ENCODE measurements at regions not wholly inside any gene's neighbourhood (a gene's known extent, or its start where the extent isn't known, plus 50 kb on each side); places are given as distances from the start of the nearest gene placed in this dataset.
"Not testable (repeated sequence)": the region's sequence is repeated elsewhere in the genome, so short reads cannot be mapped to it uniquely, and the experiment has no call there.

- no peak for DNase-seq (ENCODE audit: low spot score)
These were observed 305.1 kb downstream of the NPHP4 start for GRCh38 chr1:5686925-5687706.

- DNase-seq (ENCODE audit: low spot score): no peak
These were observed 306.0 kb downstream of the NPHP4 start for GRCh38 chr1:5686195-5686594.

DNA sequence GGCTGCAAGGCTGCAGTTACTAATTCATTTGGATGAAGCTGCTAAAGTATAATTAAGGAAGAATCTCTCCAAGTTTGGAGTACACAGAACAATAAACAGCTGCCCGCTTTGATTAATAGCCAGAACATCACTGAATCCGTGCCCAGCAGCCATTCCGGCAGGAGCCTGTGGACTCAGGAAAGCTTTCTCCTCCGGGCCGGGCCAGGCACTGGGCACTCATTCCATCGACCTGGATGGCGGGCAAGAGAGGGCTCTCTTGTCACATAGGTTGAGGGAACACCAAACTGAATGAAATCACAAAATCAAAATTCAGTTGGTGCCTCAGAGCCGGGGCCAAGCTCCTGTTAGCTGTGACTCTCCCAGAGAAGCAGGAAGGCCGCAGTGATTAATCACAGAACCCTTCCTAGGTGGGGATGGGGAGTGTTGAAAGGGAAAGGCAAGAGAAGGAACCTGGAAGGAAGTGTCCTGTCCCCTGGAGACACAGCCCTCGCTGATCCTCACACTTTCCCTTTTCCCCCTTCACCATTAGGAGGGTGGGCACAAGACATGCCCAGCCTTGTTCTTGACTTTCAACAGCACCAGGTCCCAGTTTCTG, 306.7 kb downstream of the NPHP4 start:
- DNase-seq (ENCODE audit: low spot score): no peak

DNA sequence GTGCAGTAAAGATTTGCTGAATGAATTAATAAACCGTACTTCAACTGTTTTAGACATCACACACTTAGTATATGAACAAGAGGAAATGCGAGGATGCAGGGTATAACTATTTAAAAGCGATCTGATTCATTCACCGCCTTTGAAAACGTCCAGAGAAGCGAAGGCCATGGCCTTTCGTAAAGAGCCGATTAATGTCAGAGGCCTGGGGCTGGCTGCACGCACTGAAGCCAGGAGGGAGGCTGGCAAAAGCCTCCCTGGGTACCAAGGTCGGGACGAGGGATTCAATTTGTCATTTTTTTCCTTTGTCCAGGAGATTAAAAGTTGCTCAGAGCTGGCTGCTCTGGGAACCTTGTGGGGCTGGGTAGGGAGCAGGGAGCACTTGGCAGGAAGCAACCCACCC, 307.4 kb downstream of the NPHP4 start:
- DNase-seq (ENCODE audit: low spot score): no peak

- DNase-seq (ENCODE audit: low spot score): no peak
These were observed 308.8 kb downstream of the NPHP4 start for GRCh38 chr1:5683446-5683845.

- DNase-seq (ENCODE audit: low spot score): no peak
These were observed 309.5 kb downstream of the NPHP4 start for GRCh38 chr1:5682626-5683225.

GRCh38 chr1:5681654-5682053, 310.6 kb downstream of the NPHP4 start:
- no peak for DNase-seq (ENCODE audit: low spot score)

GRCh38 chr1:5680600-5680999, 311.6 kb downstream of the NPHP4 start:
- no peak for DNase-seq (ENCODE audit: low spot score)

DNA sequence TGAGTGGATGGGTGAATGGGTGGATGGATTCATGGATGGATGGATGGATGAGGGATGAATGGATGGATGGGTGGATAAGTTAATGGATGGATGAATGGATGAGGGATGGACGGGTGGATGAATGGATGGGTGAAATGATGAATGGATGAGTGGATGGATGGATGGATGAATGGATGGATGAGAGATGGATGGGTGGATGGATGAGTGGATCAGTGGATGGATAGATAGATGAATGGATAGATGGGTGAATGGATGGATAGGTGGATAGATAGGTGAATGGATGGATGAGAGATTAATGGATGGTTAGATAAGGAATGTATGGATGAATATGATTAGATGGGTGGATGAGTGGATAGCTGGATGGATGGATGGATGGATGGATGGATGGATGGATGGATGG, 313.5 kb downstream of the NPHP4 start:
- no peak for DNase-seq (ENCODE audit: low spot score)

- DNase-seq (ENCODE audit: low spot score): not testable (repeated sequence)
These were observed 319.9 kb downstream of the NPHP4 start for GRCh38 chr1:5672355-5672754.

DNA sequence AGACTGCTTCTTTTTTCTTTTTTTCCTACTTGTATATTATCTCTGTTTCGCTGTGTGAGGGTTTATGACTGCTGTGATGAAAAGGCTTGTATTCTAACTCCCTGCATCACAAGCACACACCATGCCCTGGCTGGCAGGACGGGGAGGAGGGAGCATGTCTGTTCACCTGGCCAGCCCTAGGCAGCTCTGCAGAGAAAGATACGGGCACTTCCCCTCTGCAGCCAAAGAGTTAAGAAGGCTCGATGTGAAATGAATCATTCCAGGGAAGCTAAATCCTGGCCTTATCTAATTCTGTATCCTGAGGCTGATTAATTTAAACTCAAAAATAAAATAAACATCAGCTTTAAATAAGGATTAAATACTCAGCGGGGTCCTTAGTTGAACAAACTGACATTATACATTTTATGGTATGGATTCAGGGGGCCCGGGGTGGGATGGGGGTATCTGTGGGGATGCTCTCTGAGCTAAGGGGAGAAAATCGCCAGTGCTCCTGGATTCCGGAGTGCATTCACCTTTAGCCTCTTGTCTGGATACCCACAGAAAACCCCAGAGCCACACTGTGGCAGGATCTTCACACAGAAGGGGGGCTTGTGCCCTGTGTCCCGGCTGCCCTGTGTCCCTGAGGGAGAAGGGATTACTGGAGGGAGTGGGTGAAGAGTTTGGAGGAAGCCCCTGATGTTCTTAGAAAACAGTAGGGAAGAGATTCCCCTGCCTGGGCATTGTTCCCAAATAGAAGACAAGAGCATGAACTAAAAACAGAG, 321.5 kb downstream of the NPHP4 start:
- no peak for DNase-seq (ENCODE audit: low spot score)

- no peak for DNase-seq (ENCODE audit: low spot score)
These were observed 324.5 kb downstream of the NPHP4 start for GRCh38 chr1:5667513-5668325.

GRCh38 chr1:5664906-5665875, 327.0 kb downstream of the NPHP4 start:
- no peak for DNase-seq (ENCODE audit: low spot score)

DNA sequence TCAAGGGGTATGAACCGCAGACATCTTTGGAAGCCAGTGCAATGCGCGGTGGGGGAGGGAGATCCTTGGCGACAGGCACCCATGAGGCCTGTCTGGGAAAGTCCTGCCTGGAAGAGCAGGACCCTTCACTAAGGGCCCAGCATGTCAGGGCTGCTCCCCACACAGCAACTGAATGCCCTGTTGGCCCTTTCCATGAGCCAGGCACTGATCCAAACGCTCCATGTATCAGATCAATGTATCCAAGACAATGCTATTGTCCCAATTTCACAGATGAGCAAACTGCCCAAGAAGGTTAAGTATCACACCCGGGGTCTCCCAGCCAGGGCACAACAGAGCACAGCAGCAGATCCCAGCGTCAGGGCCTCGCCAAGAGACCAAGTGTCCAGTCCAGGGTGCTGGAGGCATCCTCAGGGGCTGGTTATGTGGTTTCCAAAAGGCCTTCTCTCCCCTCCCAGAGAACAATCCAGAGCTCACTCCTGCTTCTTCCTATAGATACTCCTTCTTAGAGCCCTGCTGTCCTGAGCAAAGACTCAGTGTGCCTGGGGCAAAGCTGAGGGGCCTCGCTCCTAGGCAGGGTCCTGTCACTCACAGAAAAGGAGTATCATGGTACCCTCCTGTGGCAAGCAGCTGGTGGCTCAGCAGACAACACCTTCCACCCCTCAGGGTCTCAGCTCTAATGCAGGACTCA, 328.0 kb downstream of the NPHP4 start:
- DNase-seq (ENCODE audit: low spot score): no peak

DNA sequence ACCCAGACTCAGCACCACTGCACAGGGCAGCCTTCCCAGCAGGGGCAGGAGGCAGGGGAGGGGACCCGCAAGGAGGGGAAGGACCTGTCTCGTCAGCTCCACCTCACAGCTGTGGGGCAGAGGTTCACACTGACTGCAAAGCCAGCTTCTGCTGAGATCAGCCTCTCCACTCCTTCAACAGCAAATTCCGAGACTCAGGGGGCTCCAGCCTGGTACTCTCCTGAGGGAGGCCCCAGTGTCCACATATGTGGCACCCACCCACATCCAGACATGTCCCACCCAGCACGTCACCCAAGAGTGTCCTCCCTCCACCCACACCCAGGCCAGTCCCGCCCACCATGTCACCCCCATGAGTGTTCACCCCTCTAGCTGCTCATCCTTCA, 329.5 kb downstream of the NPHP4 start:
- DNase-seq (ENCODE audit: low spot score): no peak

GRCh38 chr1:5662086-5662743, 330.0 kb downstream of the NPHP4 start:
- no peak for DNase-seq (ENCODE audit: low spot score)

DNA sequence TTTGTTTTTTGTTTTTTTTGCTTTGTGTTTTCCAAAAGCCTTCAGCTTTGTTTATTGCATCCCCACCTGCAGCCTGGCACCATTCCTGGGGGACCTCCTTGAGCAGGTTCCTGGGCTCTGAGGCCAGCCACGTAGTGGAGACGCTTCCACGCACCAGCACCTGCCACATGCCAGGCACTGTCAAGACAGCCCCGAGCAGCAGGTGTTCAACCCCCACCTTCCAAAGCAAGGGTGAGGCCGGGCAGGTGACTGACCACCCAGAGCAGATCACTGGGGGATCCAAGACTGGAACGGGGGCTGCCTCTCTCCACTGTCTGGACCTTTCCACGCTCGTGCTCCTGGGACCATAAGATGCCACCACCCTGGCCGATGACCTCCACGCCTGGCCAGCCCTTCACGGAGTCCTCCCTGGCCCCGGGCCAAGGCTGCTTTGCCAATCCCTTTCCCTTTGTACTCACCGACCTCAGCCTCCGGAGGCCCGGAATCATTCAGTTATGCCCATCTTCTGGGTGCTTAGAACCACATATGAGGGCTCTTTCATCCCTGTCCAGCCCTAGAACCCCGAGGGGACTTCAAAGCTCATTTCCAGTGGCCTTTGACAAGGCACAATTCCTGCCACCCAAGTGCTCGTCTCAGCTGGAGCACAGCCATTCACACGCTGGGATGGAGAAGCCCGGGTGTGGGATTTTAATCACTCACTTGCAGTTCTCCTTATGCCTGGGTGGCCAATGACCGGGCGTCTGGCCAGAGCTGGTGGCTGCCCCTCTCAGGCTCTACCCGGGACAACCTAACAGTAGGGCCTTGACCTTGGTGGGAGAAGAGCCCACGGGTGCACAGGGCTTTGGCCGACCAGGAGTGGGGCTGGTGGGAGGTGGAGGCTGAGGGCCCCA, 330.8 kb downstream of the NPHP4 start:
- DNase-seq (ENCODE audit: low spot score): no peak

- no peak for DNase-seq (ENCODE audit: low spot score)
These were observed 331.9 kb downstream of the NPHP4 start for GRCh38 chr1:5660141-5660935.

Measured in pons (tissue), 1 donor.